H1 (cell line): ENCODE measurements at regions not wholly inside any gene's neighbourhood (a gene's known extent, or its start where the extent isn't known, plus 50 kb on each side); places are given as distances from the start of the nearest gene placed in this dataset.
A peak's percentile ranks its signal among the peaks of the same experiment; 100 is the strongest.

Experiments used
- CTCF ChIA-PET: fragments of 300-600 bp; sonication (Branson Sonifier 250); formaldehyde crosslinking; loops from one replicate; lab custom pipeline; 2021; ENCODE audit not compliant: partially characterized antibody; lab: Charles Lee
- POLR2A ChIA-PET: fragments of 300-600 bp; sonication (Branson Sonifier 250); formaldehyde crosslinking; loops from one replicate; lab custom pipeline; 2021; ENCODE audit warnings: inconsistent platforms; ENCODE audit not compliant: partially characterized antibody; lab: Charles Lee
- DNase-seq, 2 experiments: peaks; one replicate each; pipeline versions ENCODE4 v3.0.0 to v3.0.0-alpha.2; 2010 to 2022; ENCODE audit warnings: low spot score in 2 of 2, low read depth in 1 of 2, mixed read lengths in 1 of 2
- FAIRE-seq: peaks from 2 replicates; lab custom pipeline; 2011; peaks lifted over from hg19 to GRCh38; lab: Jason Lieb, UNC
- H2AFZ ChIP-seq: 2 replicates; pipeline ENCODE4 v1.8.1; 2012; ENCODE audit warnings: low read length, inconsistent platforms
- H2AK5ac ChIP-seq: 2 replicates; pipeline ENCODE4 v1.6.1; 2013; ENCODE audit warnings: low read depth, low read length
- H2BK120ac ChIP-seq: replicated peaks from 2 replicates; pipeline ENCODE3; 2013; ENCODE audit warnings: low read depth, low read length, inconsistent platforms
- H2BK12ac ChIP-seq: 2 replicates; pipeline ENCODE4 v1.6.1; 2013; ENCODE audit warnings: low read depth, low read length
- H2BK15ac ChIP-seq: 2 replicates; pipeline ENCODE4 v1.6.1; 2013; ENCODE audit warnings: low read length
- H2BK20ac ChIP-seq: 2 replicates; pipeline ENCODE4 v1.6.1; 2013; ENCODE audit warnings: low read length
- H2BK5ac ChIP-seq: 2 replicates; pipeline ENCODE4 v1.6.1; 2013; ENCODE audit warnings: low read depth, low read length
- H3K14ac ChIP-seq: 2 replicates; pipeline ENCODE4 v1.6.1; 2013; ENCODE audit warnings: inconsistent platforms; ENCODE audit not compliant: insufficient read length
- H3K18ac ChIP-seq: 2 replicates; pipeline ENCODE4 v1.6.1; 2013; ENCODE audit warnings: low read length; ENCODE audit errors: extremely low read depth
- H3K23ac ChIP-seq: 2 replicates; pipeline ENCODE4 v1.6.1; 2013; ENCODE audit warnings: inconsistent platforms; ENCODE audit not compliant: insufficient read length
- H3K23me2 ChIP-seq: 2 replicates; pipeline ENCODE4 v1.6.1; 2013; ENCODE audit warnings: low read depth, low read length
- H3K27ac ChIP-seq: 2 replicates; pipeline ENCODE4 v1.6.1; 2011; ENCODE audit warnings: low read depth, low read length, inconsistent platforms
- H3K27me3 ChIP-seq, 4 experiments: replicated peaks in 1 of 4; 1 replicate in 1 of 4; 2 replicates in 3 of 4; pipeline versions ENCODE4 v1.6.1 to v1.8.1; 2011 to 2013; ENCODE audit warnings: low read length in 3 of 4, mild to moderate bottlenecking in 3 of 4, inconsistent platforms in 2 of 4, mixed read lengths in 2 of 4, moderate library complexity in 1 of 4; ENCODE audit not compliant: control insufficient read depth in 3 of 4, insufficient read depth in 3 of 4; ENCODE audit errors: extremely low read depth in 1 of 4
- H3K36me3 ChIP-seq, 4 experiments: 2 replicates each; pipeline versions ENCODE4 v1.6.1 to v1.8.1; 2011 to 2013; ENCODE audit warnings: mild to moderate bottlenecking in 4 of 4, low read length in 3 of 4, moderate library complexity in 2 of 4, control low read depth in 1 of 4, inconsistent platforms in 1 of 4; ENCODE audit not compliant: insufficient read depth in 4 of 4, control insufficient read depth in 2 of 4
- H3K4ac ChIP-seq: replicated peaks from 2 replicates; pipeline ENCODE3; 2013; ENCODE audit warnings: low read length, low read depth, mixed read lengths, inconsistent platforms; ENCODE audit not compliant: insufficient read length
- H3K4me1 ChIP-seq, 4 experiments: replicated peaks in 1 of 4; 1 replicate in 1 of 4; 2 replicates in 3 of 4; pipeline versions ENCODE4 v1.6.1 to v1.8.1; 2011 to 2013; ENCODE audit warnings: low read length in 3 of 4, inconsistent platforms in 2 of 4, mixed read lengths in 1 of 4; ENCODE audit not compliant: insufficient read depth in 4 of 4, control insufficient read depth in 3 of 4
- H3K4me2 ChIP-seq, 2 experiments: 2 replicates each; pipeline versions ENCODE4 v1.6.1 to v1.8.1; 2011 to 2013; ENCODE audit warnings: low read depth in 2 of 2, low read length in 2 of 2, control low read depth in 1 of 2, inconsistent platforms in 1 of 2, mild to moderate bottlenecking in 1 of 2; ENCODE audit not compliant: insufficient read depth in 1 of 2
- H3K4me3 ChIP-seq, 4 experiments: fragments of 200-600, 300-600 bp in 1 of 4; sonication (generic), shearing (Covaris generic), sonication (Bioruptor Twin) in 1 of 4; 2 replicates each; pipeline versions ENCODE4 v1.5.1 to v1.8.1; 2011 to 2016; ENCODE audit warnings: low read length in 4 of 4, low read depth in 3 of 4, control low read depth in 2 of 4, inconsistent platforms in 2 of 4, mild to moderate bottlenecking in 2 of 4, mixed read lengths in 1 of 4, moderate library complexity in 1 of 4; ENCODE audit not compliant: insufficient read depth in 2 of 4; ENCODE audit errors: extremely low read depth in 1 of 4
- H3K56ac ChIP-seq: replicated peaks from 2 replicates; pipeline ENCODE3; 2013; ENCODE audit warnings: low read depth, mild to moderate bottlenecking, mixed read lengths, low read length, inconsistent platforms; ENCODE audit not compliant: insufficient read length
- H3K79me1 ChIP-seq: 2 replicates; pipeline ENCODE4 v1.6.1; 2013; ENCODE audit warnings: low read depth, low read length, control low read depth
- H3K79me2 ChIP-seq, 2 experiments: 2 replicates each; pipeline versions ENCODE4 v1.6.1 to v1.8.1; 2012 to 2013; ENCODE audit warnings: low read length in 2 of 2, mild to moderate bottlenecking in 2 of 2, inconsistent platforms in 1 of 2; ENCODE audit not compliant: insufficient read depth in 2 of 2, control insufficient read depth in 1 of 2
- H3K9ac ChIP-seq, 4 experiments: replicated peaks in 1 of 4; 1 replicate in 1 of 4; 2 replicates in 3 of 4; pipeline versions ENCODE4 v1.6.1 to v1.8.1; 2011 to 2013; ENCODE audit warnings: low read depth in 3 of 4, low read length in 3 of 4, control low read depth in 2 of 4, mild to moderate bottlenecking in 2 of 4, moderate library complexity in 2 of 4, inconsistent platforms in 1 of 4; ENCODE audit errors: extremely low read depth in 1 of 4
- H3K9me3 ChIP-seq, 2 experiments: 2 replicates each; pipeline versions ENCODE4 v1.6.1 to v1.8.1; 2012 to 2013; ENCODE audit warnings: mild to moderate bottlenecking in 2 of 2, moderate library complexity in 2 of 2, control low read depth in 1 of 2, inconsistent platforms in 1 of 2, low read depth in 1 of 2, low read length in 1 of 2, mixed read lengths in 1 of 2; ENCODE audit not compliant: insufficient read depth in 2 of 2
- H4K20me1 ChIP-seq, 2 experiments: replicated peaks in 1 of 2; 2 replicates each; pipeline versions ENCODE3 to v1.8.1; 2011 to 2013; ENCODE audit warnings: inconsistent platforms in 2 of 2, low read length in 2 of 2, mild to moderate bottlenecking in 1 of 2; ENCODE audit not compliant: insufficient read depth in 2 of 2, control insufficient read depth in 1 of 2
- H4K5ac ChIP-seq: 2 replicates; pipeline ENCODE4 v1.6.1; 2013; ENCODE audit warnings: low read length, low read depth, mixed read lengths, inconsistent platforms; ENCODE audit not compliant: insufficient read length
- H4K8ac ChIP-seq: 2 replicates; pipeline ENCODE4 v1.8.0; 2013; ENCODE audit warnings: mild to moderate bottlenecking, moderate library complexity, low read length, inconsistent platforms; ENCODE audit not compliant: insufficient read depth; ENCODE audit errors: extremely low read depth
- H4K91ac ChIP-seq: replicated peaks from 2 replicates; pipeline ENCODE3; 2013; ENCODE audit warnings: low read length, mixed read lengths, inconsistent platforms; ENCODE audit not compliant: insufficient read length
- HDAC2 ChIP-seq, 2 experiments: fragments of 300-600 bp in 1 of 2; sonication (generic) in 1 of 2; IDR thresholded peaks; 2 replicates each; pipeline ENCODE4 v1.6.1; 2011 to 2012; ENCODE audit warnings: low read depth in 2 of 2, low read length in 2 of 2, mild to moderate bottlenecking in 2 of 2, moderate library complexity in 2 of 2, borderline replicate concordance in 1 of 2, inconsistent platforms in 1 of 2
- MAFK ChIP-seq: IDR thresholded peaks from 2 replicates; pipeline ENCODE4 v1.6.1; 2012; ENCODE audit warnings: low read depth, mild to moderate bottlenecking, improper control_type of control experiment, low read length
- WGBS, 2 experiments: shearing (Covaris generic) in 1 of 2; methylation state at CpG; one replicate each; pipeline versions ENCODE4 v1.1.6 to v1.1.7; 2013 to 2015; ENCODE audit warnings: low lambda C conversion rate in 2 of 2, mixed read lengths in 2 of 2, inconsistent platforms in 1 of 2, low coverage in 1 of 2, missing lambda C conversion rate in 1 of 2; ENCODE audit not compliant: insufficient replicate concordance in 2 of 2, insufficient coverage in 1 of 2, insufficient read length in 1 of 2; ENCODE audit errors: extremely low coverage in 1 of 2, missing lambda C conversion rate in 1 of 2; 5-methylcytosine and 5-hydroxymethylcytosine counted together

DNA sequence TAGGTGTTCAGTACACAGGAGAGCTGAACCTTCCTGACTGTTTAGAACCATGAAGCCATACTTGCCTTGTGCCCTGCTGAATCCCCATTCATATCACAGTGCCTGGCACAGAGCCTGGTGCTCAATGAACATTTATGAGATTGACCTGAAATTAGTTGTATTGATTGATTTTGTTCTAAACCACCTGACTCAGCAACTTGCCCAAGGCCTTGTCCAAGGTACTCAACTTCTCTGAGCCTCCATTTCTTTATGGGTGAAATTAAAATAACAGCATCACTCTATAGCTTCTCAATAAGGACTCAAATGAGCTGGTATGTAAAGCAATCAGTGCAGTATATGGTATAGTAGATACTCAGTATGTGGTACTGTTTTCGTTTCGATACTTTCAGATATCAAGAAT lies 208.1 kb downstream of the SLC39A8 start:
- H3K4me1 ChIP-seq = no peaks in the 10 kb centered on the region
- no peak overlapping the region for H3K23ac ChIP-seq
- no peak overlapping the region for H3K4me2 ChIP-seq
- CTCF ChIA-PET = no interaction called here
- H4K5ac ChIP-seq = no peak overlapping the region
- DNase-seq (no peak), FAIRE-seq (no peak)
- H3K79me1 ChIP-seq = no peaks in the 10 kb centered on the region
- H4K20me1 ChIP-seq = no peaks in the 10 kb centered on the region
- H3K79me2 ChIP-seq = no peaks in the 10 kb centered on the region
- no peak overlapping the region for H3K18ac ChIP-seq
- no peak overlapping the region for H2BK5ac ChIP-seq
- no peak overlapping the region for H3K56ac ChIP-seq
- H4K91ac ChIP-seq = no peak overlapping the region
- WGBS, 2 experiments = 100% methylated on average over 2 of the region's 2 CpGs; no CpG with 5 or more reads in 1 of the 2 experiments
- no peak overlapping the region for H2BK12ac ChIP-seq
- no peak overlapping the region for H2AK5ac ChIP-seq
- no peak overlapping the region for H3K9ac ChIP-seq
- H3K4me3 ChIP-seq = no peak overlapping the region
- H3K4ac ChIP-seq = no peak overlapping the region
- H3K14ac ChIP-seq = no peak overlapping the region
- H3K27me3 ChIP-seq = no peaks in the 10 kb centered on the region
- H2BK120ac ChIP-seq = no peak overlapping the region
- no peak overlapping the region for H2BK20ac ChIP-seq
- no peaks in the 10 kb centered on the region for H3K9me3 ChIP-seq
- H3K36me3 ChIP-seq = no peaks in the 10 kb centered on the region
- no peak overlapping the region for H2BK15ac ChIP-seq
- no peak overlapping the region for H4K8ac ChIP-seq
- no peak overlapping the region for H3K27ac ChIP-seq
- no peak overlapping the region for H2AFZ ChIP-seq
- H3K23me2 ChIP-seq = no peaks in the 10 kb centered on the region; the same call in 1 of the 2 replicates
- POLR2A ChIA-PET = interaction anchor here (1.0 kb wide), 1 partner anchor 9 kb away, joined by 3 read pairs; no protein-coding TSS in a partner anchor
- no peak for TF ChIP-seq HDAC2 (IDR thresholded peaks at IDR 0.05; ENCODE audit: borderline replicate concordance in 1 of 2, low read depth in 2 of 2, low read length in 2 of 2)
- peak; percentile 75 for TF ChIP-seq MAFK
